ENCODE measurements at regions not wholly inside any gene's neighbourhood (a gene's known extent, or its start where the extent isn't known, plus 50 kb on each side); places are given as distances from the start of the nearest gene placed in this dataset.
"Not testable (repeated sequence)": the region's sequence is repeated elsewhere in the genome, so short reads cannot be mapped to it uniquely, and the experiment has no call there.

GRCh38 chr6:11326116-11326515, 93.6 kb upstream of the NEDD9 start:
- DNase-seq (ENCODE audit: low read depth in 2 of 2) = no peak

GRCh38 chr6:11324453-11325015, 92.1 kb upstream of the NEDD9 start:
- DNase-seq (ENCODE audit: low read depth in 2 of 2) = no peak

GRCh38 chr6:11323666-11324452, 91.4 kb upstream of the NEDD9 start:
- no peak for DNase-seq (ENCODE audit: low read depth in 2 of 2)

- no peak for DNase-seq (ENCODE audit: low read depth in 2 of 2)
Observed at GRCh38 chr6:11322252-11322885, 89.9 kb upstream of the NEDD9 start.

GRCh38 chr6:11320914-11321597, 88.6 kb upstream of the NEDD9 start:
- no peak for DNase-seq (ENCODE audit: low read depth in 2 of 2)

GRCh38 chr6:11318835-11319813, 86.7 kb upstream of the NEDD9 start:
- DNase-seq (ENCODE audit: low read depth in 2 of 2) = no peak

- DNase-seq (ENCODE audit: low read depth in 2 of 2) = peak; percentile 27 to 34
Observed at GRCh38 chr6:11317885-11318771, 85.7 kb upstream of the NEDD9 start.

- no peak for DNase-seq (ENCODE audit: low read depth in 2 of 2)
Observed at GRCh38 chr6:11315743-11316437, 83.4 kb upstream of the NEDD9 start.

- DNase-seq (ENCODE audit: low read depth in 2 of 2) = no peak
Observed at GRCh38 chr6:11313207-11313606, 80.7 kb upstream of the NEDD9 start.

- no peak for DNase-seq (ENCODE audit: low read depth in 2 of 2)
Observed at GRCh38 chr6:11311970-11312369, 79.5 kb upstream of the NEDD9 start.

- no peak for DNase-seq (ENCODE audit: low read depth in 2 of 2)
Observed at GRCh38 chr6:11309947-11310665, 77.6 kb upstream of the NEDD9 start.

- no peak for DNase-seq (ENCODE audit: low read depth in 2 of 2)
Observed at GRCh38 chr6:11307226-11307625, 74.8 kb upstream of the NEDD9 start.

GRCh38 chr6:11304946-11305345, 72.5 kb upstream of the NEDD9 start:
- no peak for DNase-seq (ENCODE audit: low read depth in 2 of 2)

GRCh38 chr6:11299876-11300428, 67.5 kb upstream of the NEDD9 start:
- not testable (repeated sequence) for DNase-seq (ENCODE audit: low read depth in 2 of 2)

GRCh38 chr6:11299421-11299784, 66.9 kb upstream of the NEDD9 start:
- DNase-seq (ENCODE audit: low read depth in 2 of 2) = not testable (repeated sequence)

- no peak for DNase-seq (ENCODE audit: low read depth in 2 of 2)
Observed at GRCh38 chr6:11298651-11299420, 66.4 kb upstream of the NEDD9 start.

GRCh38 chr6:11297376-11297729, 64.9 kb upstream of the NEDD9 start:
- no peak for DNase-seq (ENCODE audit: low read depth in 2 of 2)
